Uterus (tissue), 2 donors: ENCODE measurements at regions not wholly inside any gene's neighbourhood (a gene's known extent, or its start where the extent isn't known, plus 50 kb on each side); places are given as distances from the start of the nearest gene placed in this dataset.

Experiments
- POLR2A ChIP-seq, 2 donors: fragments of 450-650 bp; IDR thresholded peaks; one replicate each; pipeline ENCODE4 v1.6.1; 2016; ENCODE audit warnings: antibody characterized with exemption in 2 of 2, mild to moderate bottlenecking in 1 of 2, moderate library complexity in 1 of 2
- TF ChIP-seq, protein P1 (sequence below), 4 experiments: fragments of 200-600 bp in 2 of 4; fragments of 450-650 bp in 2 of 4; sonication (generic) in 2 of 4; IDR thresholded peaks; one replicate each; pipeline ENCODE4 v1.5.1; 2016 to 2019; ENCODE audit warnings: antibody characterized with exemption in 4 of 4, mild to moderate bottlenecking in 2 of 4, moderate library complexity in 1 of 4

- TF ChIP-seq, protein P1, sequence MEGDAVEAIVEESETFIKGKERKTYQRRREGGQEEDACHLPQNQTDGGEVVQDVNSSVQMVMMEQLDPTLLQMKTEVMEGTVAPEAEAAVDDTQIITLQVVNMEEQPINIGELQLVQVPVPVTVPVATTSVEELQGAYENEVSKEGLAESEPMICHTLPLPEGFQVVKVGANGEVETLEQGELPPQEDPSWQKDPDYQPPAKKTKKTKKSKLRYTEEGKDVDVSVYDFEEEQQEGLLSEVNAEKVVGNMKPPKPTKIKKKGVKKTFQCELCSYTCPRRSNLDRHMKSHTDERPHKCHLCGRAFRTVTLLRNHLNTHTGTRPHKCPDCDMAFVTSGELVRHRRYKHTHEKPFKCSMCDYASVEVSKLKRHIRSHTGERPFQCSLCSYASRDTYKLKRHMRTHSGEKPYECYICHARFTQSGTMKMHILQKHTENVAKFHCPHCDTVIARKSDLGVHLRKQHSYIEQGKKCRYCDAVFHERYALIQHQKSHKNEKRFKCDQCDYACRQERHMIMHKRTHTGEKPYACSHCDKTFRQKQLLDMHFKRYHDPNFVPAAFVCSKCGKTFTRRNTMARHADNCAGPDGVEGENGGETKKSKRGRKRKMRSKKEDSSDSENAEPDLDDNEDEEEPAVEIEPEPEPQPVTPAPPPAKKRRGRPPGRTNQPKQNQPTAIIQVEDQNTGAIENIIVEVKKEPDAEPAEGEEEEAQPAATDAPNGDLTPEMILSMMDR (IDR thresholded peaks at IDR 0.05), result no peak
- no peak for TF ChIP-seq POLR2A (IDR thresholded peaks at IDR 0.05)
These were observed 173.7 kb upstream of the CHRNA7 start for GRCh38 chr15:31856581-31856980.
